ENCODE measurements at regions not wholly inside any gene's neighbourhood (a gene's known extent, or its start where the extent isn't known, plus 50 kb on each side); places are given as distances from the start of the nearest gene placed in this dataset.

GRCh38 chr3:26522919-26523318, 99.7 kb upstream of the LRRC3B start:
- TF ChIP-seq CTCF (IDR thresholded peaks at IDR 0.05) = no peak
- no peak overlapping the region for H3K4me3 ChIP-seq
- H3K27me3 ChIP-seq (ENCODE audit: low read depth) = no peaks in the 10 kb centered on the region
- no peaks in the 10 kb centered on the region for H3K36me3 ChIP-seq
- intact Hi-C loops (cut with DNase I) = no loop called here
- peaks cover 6% of the 10 kb centered on the region for H3K9me3 ChIP-seq
- ATAC-seq (no peak), DNase-seq (no peak)
- H3K27ac ChIP-seq = no peak overlapping the region
- no peaks in the 10 kb centered on the region for H3K4me1 ChIP-seq

- TF ChIP-seq CTCF (IDR thresholded peaks at IDR 0.05) = no peak
- H3K27me3 ChIP-seq (ENCODE audit: low read depth) = no peaks in the 10 kb centered on the region
- H3K27ac ChIP-seq = no peak overlapping the region
- intact Hi-C loops (cut with DNase I) = no loop called here
- DNase-seq (no peak), ATAC-seq (no peak)
- no peaks in the 10 kb centered on the region for H3K4me1 ChIP-seq
- no peak overlapping the region for H3K4me3 ChIP-seq
- peaks cover 6% of the 10 kb centered on the region for H3K9me3 ChIP-seq
- H3K36me3 ChIP-seq = no peaks in the 10 kb centered on the region
Measured at GRCh38 chr3:26525013-26525412, 97.6 kb upstream of the LRRC3B start.

GRCh38 chr3:26535151-26535550, 87.4 kb upstream of the LRRC3B start:
- no peak overlapping the region for H3K27ac ChIP-seq
- DNase-seq = no peak
- no peaks in the 10 kb centered on the region for H3K36me3 ChIP-seq
- no peaks in the 10 kb centered on the region for H3K9me3 ChIP-seq
- H3K4me1 ChIP-seq = no peaks in the 10 kb centered on the region
- intact Hi-C loops (cut with DNase I) = no loop called here
- ATAC-seq = no peak
- no peak for TF ChIP-seq CTCF (IDR thresholded peaks at IDR 0.05)
- no peak overlapping the region for H3K4me3 ChIP-seq
- H3K27me3 ChIP-seq (ENCODE audit: low read depth) = no peaks in the 10 kb centered on the region

- Histone ChIP-seq H3K4me1 (no peaks in the 10 kb centered on the region), H3K36me3 (no peaks in the 10 kb centered on the region), H3K9me3 (no peaks in the 10 kb centered on the region), H3K27ac (no peak overlapping the region), H3K27me3 (ENCODE audit: low read depth) (no peaks in the 10 kb centered on the region), H3K4me3 (no peak overlapping the region)
- intact Hi-C loops (cut with DNase I) = no loop called here
- no peak for ATAC-seq
- no peak for DNase-seq
- no peak for TF ChIP-seq CTCF (IDR thresholded peaks at IDR 0.05)
Measured at GRCh38 chr3:26536955-26537354, 85.6 kb upstream of the LRRC3B start.

- H3K4me1 ChIP-seq = no peaks in the 10 kb centered on the region
- DNase-seq (no peak), ATAC-seq (no peak)
- no peak overlapping the region for H3K4me3 ChIP-seq
- no peaks in the 10 kb centered on the region for H3K36me3 ChIP-seq
- H3K27ac ChIP-seq = no peak overlapping the region
- no peaks in the 10 kb centered on the region for H3K27me3 ChIP-seq (ENCODE audit: low read depth)
- TF ChIP-seq CTCF (IDR thresholded peaks at IDR 0.05) = no peak
- intact Hi-C loops (cut with DNase I) = no loop called here
- H3K9me3 ChIP-seq = peaks cover 2% of the 10 kb centered on the region
Measured at GRCh38 chr3:26550413-26550812, 72.2 kb upstream of the LRRC3B start.

GRCh38 chr3:26556637-26557036, 65.9 kb upstream of the LRRC3B start:
- TF ChIP-seq CTCF (IDR thresholded peaks at IDR 0.05) = no peak
- no peak for ATAC-seq
- Histone ChIP-seq H3K36me3 (no peaks in the 10 kb centered on the region), H3K4me1 (no peaks in the 10 kb centered on the region), H3K27ac (no peak overlapping the region), H3K9me3 (no peaks in the 10 kb centered on the region), H3K4me3 (no peak overlapping the region), H3K27me3 (ENCODE audit: low read depth) (no peaks in the 10 kb centered on the region)
- intact Hi-C loops (cut with DNase I) = no loop called here
- DNase-seq = no peak
